ENCODE measurements at regions not wholly inside any gene's neighbourhood (a gene's known extent, or its start where the extent isn't known, plus 50 kb on each side); places are given as distances from the start of the nearest gene placed in this dataset.

DNA sequence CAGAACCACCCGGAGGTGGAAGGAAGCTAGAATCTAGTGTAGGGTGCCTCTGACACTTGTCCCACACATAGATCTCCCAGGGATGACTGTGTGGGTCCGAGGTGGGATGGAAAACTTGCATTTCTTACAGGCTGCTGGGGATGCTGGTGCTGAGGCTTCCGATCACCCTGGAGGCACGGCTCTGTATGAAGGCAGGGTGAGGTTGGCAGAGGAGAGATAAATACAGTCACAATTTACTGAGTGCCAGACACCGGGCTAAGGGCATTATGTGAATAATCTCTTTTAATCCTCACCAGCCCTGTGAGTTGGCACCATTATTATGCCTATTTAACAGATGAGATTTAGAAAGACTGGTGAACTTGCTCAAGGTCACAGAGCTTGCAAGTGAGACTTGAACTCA is 250.2 kb upstream of the RREB1 start:
- DNase-seq (ENCODE audit: low spot score): no peak
- H3K36me3 Mint-ChIP-seq: no peaks in the 10 kb centered on the region
- TF ChIP-seq EZH2 (IDR thresholded peaks at IDR 0.05): no peak
- no peak for TF ChIP-seq EZH2phosphoT487 (IDR thresholded peaks at IDR 0.05)
- TF ChIP-seq, protein P1, sequence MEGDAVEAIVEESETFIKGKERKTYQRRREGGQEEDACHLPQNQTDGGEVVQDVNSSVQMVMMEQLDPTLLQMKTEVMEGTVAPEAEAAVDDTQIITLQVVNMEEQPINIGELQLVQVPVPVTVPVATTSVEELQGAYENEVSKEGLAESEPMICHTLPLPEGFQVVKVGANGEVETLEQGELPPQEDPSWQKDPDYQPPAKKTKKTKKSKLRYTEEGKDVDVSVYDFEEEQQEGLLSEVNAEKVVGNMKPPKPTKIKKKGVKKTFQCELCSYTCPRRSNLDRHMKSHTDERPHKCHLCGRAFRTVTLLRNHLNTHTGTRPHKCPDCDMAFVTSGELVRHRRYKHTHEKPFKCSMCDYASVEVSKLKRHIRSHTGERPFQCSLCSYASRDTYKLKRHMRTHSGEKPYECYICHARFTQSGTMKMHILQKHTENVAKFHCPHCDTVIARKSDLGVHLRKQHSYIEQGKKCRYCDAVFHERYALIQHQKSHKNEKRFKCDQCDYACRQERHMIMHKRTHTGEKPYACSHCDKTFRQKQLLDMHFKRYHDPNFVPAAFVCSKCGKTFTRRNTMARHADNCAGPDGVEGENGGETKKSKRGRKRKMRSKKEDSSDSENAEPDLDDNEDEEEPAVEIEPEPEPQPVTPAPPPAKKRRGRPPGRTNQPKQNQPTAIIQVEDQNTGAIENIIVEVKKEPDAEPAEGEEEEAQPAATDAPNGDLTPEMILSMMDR (IDR thresholded peaks at IDR 0.05): no peak
- H3K27ac ChIP-seq: no peak overlapping the region
- H3K4me3 ChIP-seq: no peak overlapping the region
- no peaks in the 10 kb centered on the region for H3K79me2 ChIP-seq (ENCODE audit: low read depth)
- H3K36me3 ChIP-seq: no peaks in the 10 kb centered on the region
- H4K20me1 ChIP-seq (ENCODE audit: low read depth): no peaks in the 10 kb centered on the region
- no peaks in the 10 kb centered on the region for H3K9me3 Mint-ChIP-seq
- H3K9ac ChIP-seq: no peak overlapping the region
- peaks cover 17% of the 10 kb centered on the region for H3K4me1 Mint-ChIP-seq
- no peak overlapping the region for H3K27ac Mint-ChIP-seq
- no peak overlapping the region for H3K4me3 Mint-ChIP-seq
- no peak overlapping the region for H2AFZ ChIP-seq (replicated peaks)
- no peaks in the 10 kb centered on the region for H3K27me3 ChIP-seq
- no peaks in the 10 kb centered on the region for H3K9me3 ChIP-seq (ENCODE audit: low read depth)
- peaks cover 4% of the 10 kb centered on the region for H3K27me3 Mint-ChIP-seq (ENCODE audit: insufficient read depth, low read depth)
- no peaks in the 10 kb centered on the region for H3K4me1 ChIP-seq
- no peak overlapping the region for H3K4me2 ChIP-seq
- no peaks in the 10 kb centered on the region for H3F3A ChIP-seq (ENCODE audit: low read depth)

DNA sequence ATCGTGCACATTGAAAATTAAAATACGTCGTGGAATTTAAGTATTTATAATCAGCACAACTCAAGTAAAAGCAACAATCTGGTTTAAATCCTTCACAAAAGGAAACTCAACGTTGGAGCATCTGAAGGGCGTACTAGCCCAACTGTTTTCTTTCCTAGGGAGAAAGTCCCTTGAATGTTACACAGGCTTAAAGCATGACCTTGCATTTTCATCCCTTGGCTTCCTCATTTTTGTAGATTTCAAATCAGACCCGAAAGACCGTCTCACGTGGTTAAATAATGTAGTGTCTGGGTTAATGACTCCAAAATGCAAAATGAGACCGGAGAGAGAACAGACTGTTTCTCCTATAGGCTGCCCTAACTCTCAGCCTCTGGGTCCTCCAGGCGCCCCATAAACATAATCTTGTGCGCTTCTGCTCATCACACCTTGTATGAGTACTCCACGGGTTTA is 249.2 kb upstream of the RREB1 start:
- Histone ChIP-seq H3K4me3 (no peak overlapping the region), H3K79me2 (ENCODE audit: low read depth) (no peaks in the 10 kb centered on the region), H3K9me3 (ENCODE audit: low read depth) (no peaks in the 10 kb centered on the region), H3K4me2 (no peak overlapping the region), H3K27me3 (no peaks in the 10 kb centered on the region), H3K9ac (no peak overlapping the region), H3K36me3 (no peaks in the 10 kb centered on the region), H3K4me1 (no peaks in the 10 kb centered on the region), H2AFZ (replicated peaks) (no peak overlapping the region), H3F3A (ENCODE audit: low read depth) (no peaks in the 10 kb centered on the region), H3K27ac (no peak overlapping the region), H4K20me1 (ENCODE audit: low read depth) (no peaks in the 10 kb centered on the region)
- Mint-ChIP-seq H3K9me3 (peaks cover 4% of the 10 kb centered on the region), H3K27ac (no peak overlapping the region), H3K27me3 (ENCODE audit: insufficient read depth, low read depth) (peaks cover 7% of the 10 kb centered on the region), H3K4me3 (no peak overlapping the region), H3K36me3 (no peaks in the 10 kb centered on the region), H3K4me1 (peaks cover 17% of the 10 kb centered on the region)
- no peak for DNase-seq (ENCODE audit: low spot score)
- TF ChIP-seq, protein P1 (IDR thresholded peaks at IDR 0.05): no peak
- TF ChIP-seq EZH2 (IDR thresholded peaks at IDR 0.05) (no peak), EZH2phosphoT487 (IDR thresholded peaks at IDR 0.05) (no peak)

DNA sequence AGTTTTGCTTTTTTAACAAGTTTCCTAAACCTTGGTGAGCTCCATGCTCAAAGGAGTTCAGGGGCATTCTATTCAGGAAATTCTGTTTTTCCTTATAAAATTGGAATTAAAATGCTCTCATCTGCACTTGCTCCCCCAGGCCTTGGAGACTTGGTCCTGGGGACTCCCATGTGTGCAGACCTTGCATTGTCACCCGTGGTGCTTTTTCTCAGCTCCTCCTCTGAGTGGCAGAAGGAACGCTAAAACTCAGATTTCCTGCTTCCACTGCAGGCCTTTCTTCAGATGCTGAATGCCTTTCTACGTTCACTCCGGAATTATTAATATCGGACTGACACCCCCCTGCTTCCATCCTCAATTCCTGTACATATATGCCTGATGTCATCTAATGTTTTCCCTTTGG is 248.7 kb upstream of the RREB1 start:
- Histone ChIP-seq H4K20me1 (ENCODE audit: low read depth) (no peaks in the 10 kb centered on the region), H3K27ac (no peak overlapping the region), H3K4me1 (no peaks in the 10 kb centered on the region), H3K79me2 (ENCODE audit: low read depth) (no peaks in the 10 kb centered on the region), H3K9me3 (ENCODE audit: low read depth) (no peaks in the 10 kb centered on the region), H3K36me3 (no peaks in the 10 kb centered on the region), H3K4me3 (no peak overlapping the region), H3K4me2 (no peak overlapping the region), H3F3A (ENCODE audit: low read depth) (no peaks in the 10 kb centered on the region), H3K9ac (no peak overlapping the region), H3K27me3 (no peaks in the 10 kb centered on the region), H2AFZ (replicated peaks) (no peak overlapping the region)
- H3K27ac Mint-ChIP-seq: no peak overlapping the region
- peaks cover 7% of the 10 kb centered on the region for H3K27me3 Mint-ChIP-seq (ENCODE audit: insufficient read depth, low read depth)
- peaks cover 9% of the 10 kb centered on the region for H3K9me3 Mint-ChIP-seq
- DNase-seq (ENCODE audit: low spot score): no peak
- TF ChIP-seq, protein P1 (IDR thresholded peaks at IDR 0.05): no peak
- TF ChIP-seq EZH2phosphoT487 (IDR thresholded peaks at IDR 0.05) (no peak), EZH2 (IDR thresholded peaks at IDR 0.05) (no peak)
- no peaks in the 10 kb centered on the region for H3K36me3 Mint-ChIP-seq
- peaks cover 17% of the 10 kb centered on the region for H3K4me1 Mint-ChIP-seq
- no peak overlapping the region for H3K4me3 Mint-ChIP-seq

Measured in neural progenitor cell (in vitro differentiated cells).